Astrocyte of the spinal cord (primary cell): ENCODE measurements at regions not wholly inside any gene's neighbourhood (a gene's known extent, or its start where the extent isn't known, plus 50 kb on each side); places are given as distances from the start of the nearest gene placed in this dataset.

Experiments used
- DNase-seq: peaks from one replicate; pipeline ENCODE4 v3.0.0; 2011; ENCODE audit warnings: low read depth, low spot score
- H3K4me3 ChIP-seq: 2 replicates; pipeline ENCODE4 v1.5.1; 2011; ENCODE audit warnings: low read depth, mild to moderate bottlenecking, low read length, moderate library complexity
- in situ Hi-C: cut with HindIII; loops from 2 replicates; pipeline ENCODE4 v1.10.0; 2017; ENCODE audit warnings: low sequenced_read_pairs
- TF ChIP-seq, protein P1 (sequence below): IDR thresholded peaks from 2 replicates; pipeline ENCODE4 v1.5.1; 2012; ENCODE audit warnings: low read depth, mild to moderate bottlenecking, low read length, inconsistent platforms

DNA sequence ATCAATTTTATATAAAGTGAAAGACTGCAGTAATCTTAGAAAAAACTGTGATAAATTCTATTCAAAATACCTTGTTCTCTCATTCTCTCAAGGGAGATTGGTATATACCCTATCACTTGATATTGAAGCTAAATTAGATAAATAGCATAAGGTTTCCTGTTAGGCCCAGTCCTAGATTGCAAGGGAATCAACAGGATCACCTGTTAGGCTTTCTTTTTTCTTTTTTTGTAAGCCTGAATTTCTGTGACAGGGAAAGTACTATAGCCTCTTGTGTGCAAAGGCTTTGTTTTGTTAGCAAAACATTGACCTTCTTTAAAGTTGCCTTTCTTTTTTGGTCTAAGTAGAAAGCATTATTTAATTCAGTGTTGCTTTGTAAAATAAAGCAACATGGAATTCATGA is 100.0 kb downstream of the HAUS1 start:
- no peak overlapping the region for H3K4me3 ChIP-seq
- TF ChIP-seq, protein P1, sequence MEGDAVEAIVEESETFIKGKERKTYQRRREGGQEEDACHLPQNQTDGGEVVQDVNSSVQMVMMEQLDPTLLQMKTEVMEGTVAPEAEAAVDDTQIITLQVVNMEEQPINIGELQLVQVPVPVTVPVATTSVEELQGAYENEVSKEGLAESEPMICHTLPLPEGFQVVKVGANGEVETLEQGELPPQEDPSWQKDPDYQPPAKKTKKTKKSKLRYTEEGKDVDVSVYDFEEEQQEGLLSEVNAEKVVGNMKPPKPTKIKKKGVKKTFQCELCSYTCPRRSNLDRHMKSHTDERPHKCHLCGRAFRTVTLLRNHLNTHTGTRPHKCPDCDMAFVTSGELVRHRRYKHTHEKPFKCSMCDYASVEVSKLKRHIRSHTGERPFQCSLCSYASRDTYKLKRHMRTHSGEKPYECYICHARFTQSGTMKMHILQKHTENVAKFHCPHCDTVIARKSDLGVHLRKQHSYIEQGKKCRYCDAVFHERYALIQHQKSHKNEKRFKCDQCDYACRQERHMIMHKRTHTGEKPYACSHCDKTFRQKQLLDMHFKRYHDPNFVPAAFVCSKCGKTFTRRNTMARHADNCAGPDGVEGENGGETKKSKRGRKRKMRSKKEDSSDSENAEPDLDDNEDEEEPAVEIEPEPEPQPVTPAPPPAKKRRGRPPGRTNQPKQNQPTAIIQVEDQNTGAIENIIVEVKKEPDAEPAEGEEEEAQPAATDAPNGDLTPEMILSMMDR: no peak
- in situ Hi-C loops: no loop called here
- DNase-seq: no peak

DNA sequence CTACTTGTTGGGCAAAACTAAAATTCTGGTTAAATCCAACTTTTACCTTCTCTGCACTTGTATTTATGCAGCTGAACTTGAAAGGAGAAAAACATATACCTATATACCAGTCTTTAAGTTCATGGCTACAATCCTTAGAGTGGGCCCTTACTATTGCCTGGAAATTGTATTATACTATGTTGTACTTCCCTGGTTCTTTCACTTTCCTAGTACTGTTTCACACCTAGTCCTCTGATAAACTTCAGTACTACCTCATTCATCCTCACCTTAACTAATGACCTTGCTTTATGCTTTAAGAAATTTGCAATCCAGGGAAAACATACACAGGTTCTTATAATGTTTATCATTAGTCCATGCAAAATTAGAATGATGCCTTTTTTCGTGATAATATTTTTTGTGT is 103.8 kb downstream of the HAUS1 start:
- TF ChIP-seq, protein P1: no peak
- H3K4me3 ChIP-seq: no peak overlapping the region
- in situ Hi-C loops: no loop called here
- no peak for DNase-seq

DNA sequence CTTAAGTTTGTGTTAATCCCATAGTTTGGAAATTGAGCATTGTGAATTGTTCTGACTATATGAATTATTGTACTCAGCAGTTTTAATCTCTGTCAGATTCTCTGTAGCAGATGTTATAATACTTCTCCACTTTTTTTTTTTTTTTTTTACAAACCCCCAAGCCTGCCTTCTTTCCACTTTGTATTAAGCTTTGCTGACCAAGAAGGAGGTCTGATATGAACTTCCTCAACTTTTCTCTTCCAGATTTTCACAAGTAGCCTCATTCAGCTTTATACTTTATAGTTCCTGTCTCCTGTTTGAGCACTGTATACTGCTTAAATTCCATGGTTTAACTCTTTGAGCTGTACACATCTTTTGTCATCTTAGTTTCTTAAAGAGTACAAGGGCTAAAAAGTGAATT is 105.0 kb downstream of the HAUS1 start:
- no peak for DNase-seq
- no peak overlapping the region for H3K4me3 ChIP-seq
- in situ Hi-C loops: no loop called here
- TF ChIP-seq, protein P1: no peak

DNA sequence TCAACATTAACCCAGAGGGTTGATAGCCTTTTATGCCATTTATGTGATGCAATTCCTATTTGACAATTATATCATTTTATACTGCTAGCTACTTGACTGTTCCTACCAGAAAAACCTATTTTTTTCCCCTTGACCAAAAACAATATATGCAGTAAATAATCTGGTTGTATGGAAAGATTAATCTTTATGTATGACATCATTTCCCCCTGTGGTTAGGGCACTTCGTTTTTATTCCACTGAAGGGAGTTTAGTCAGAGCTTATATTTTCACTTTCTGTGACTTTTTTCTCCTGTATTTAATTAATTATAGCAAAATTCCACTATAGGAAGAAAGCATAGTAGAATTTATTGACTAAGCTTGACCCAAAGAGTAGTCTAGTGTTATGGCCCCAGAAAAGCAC is 107.6 kb downstream of the HAUS1 start:
- TF ChIP-seq, protein P1: no peak
- H3K4me3 ChIP-seq: no peak overlapping the region
- DNase-seq: peak; percentile 59
- in situ Hi-C loops: no loop called here

DNA sequence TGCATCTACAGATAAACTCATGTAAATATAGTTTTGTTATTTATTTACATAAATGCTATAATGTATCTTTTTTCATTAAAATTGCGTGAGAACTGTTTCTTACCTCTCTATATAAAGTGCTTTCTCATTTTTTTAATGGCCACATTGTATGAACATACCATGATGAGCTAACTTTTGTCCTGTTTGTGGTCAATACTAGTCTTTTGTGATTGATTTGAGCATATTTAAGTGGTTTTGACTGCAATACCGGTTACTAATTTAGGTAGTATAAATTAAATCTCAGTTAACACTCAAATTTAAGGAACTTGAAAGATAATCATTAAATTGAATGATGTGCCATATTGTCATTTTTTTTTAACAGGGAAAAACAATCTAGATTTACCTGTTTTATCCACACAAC is 108.2 kb downstream of the HAUS1 start:
- no peak for DNase-seq
- H3K4me3 ChIP-seq: no peak overlapping the region
- in situ Hi-C loops: no loop called here
- TF ChIP-seq, protein P1: no peak

DNA sequence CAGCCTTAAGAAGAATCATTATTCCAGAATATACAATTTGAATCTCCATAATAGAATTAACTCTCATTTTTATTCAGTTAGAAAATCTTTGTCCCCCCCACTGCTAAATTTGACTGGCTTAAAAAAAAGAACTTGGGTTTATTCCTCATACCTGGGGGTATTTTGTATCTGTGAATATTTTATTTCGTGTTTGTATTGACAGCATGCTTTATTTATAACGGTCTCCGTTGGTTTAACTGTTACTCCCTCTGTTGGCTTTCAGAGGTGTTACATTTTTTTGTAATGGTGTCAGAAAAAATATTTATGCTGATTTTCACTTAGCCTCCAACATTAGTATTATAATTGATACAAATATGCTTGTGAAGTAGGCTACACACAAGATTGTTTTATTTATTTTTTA is 109.1 kb downstream of the HAUS1 start:
- no peak overlapping the region for H3K4me3 ChIP-seq
- in situ Hi-C loops: no loop called here
- TF ChIP-seq, protein P1: peak; percentile 34
- no peak for DNase-seq

DNA sequence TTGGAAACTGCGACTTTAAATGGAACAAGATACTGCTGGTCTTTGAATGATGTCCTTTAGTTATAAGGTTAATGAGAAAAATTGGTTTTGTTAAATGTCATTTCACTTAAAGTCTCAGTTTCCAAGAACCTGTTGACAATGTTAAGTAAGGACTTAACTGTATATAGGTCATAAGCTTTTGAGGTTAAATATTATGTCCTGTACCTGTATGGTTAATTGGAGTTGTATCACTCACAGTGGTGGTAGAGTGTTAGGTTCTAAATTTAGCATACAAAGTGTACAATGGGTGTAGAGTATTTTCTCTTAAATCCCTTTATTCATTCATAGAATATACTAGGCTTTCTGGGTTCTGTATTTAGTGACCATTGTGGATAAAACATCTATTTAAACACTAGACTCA is 110.2 kb downstream of the HAUS1 start:
- TF ChIP-seq, protein P1: no peak
- in situ Hi-C loops: no loop called here
- no peak overlapping the region for H3K4me3 ChIP-seq
- no peak for DNase-seq
